CD4-positive, CD25-positive, alpha-beta regulatory T cell (primary cell): ENCODE measurements at regions not wholly inside any gene's neighbourhood (a gene's known extent, or its start where the extent isn't known, plus 50 kb on each side); places are given as distances from the start of the nearest gene placed in this dataset.

ENCODE experiments used
- ATAC-seq, 2 donors: fragments of 150-1000 bp; cut with Tn5 transposase; one replicate each; pipeline ENCODE4 v1.10.0; 2021; ENCODE audit warnings: low read depth in 2 of 2, moderate number of reproducible peaks in 2 of 2, moderate library complexity in 1 of 2
- DNase-seq, 3 donors: peaks; one replicate each; pipeline versions ENCODE4 v3.0.0 to v3.0.0-alpha.2; 2012 to 2022; ENCODE audit warnings: mixed read lengths in 1 of 3
- H3K27ac ChIP-seq: one replicate; pipeline ENCODE4 v1.7.0; 2013; ENCODE audit warnings: mild to moderate bottlenecking, low read length; ENCODE audit not compliant: insufficient read depth, poor library complexity, severe bottlenecking
- H3K27me3 ChIP-seq: one replicate; pipeline ENCODE4 v1.7.0; 2013; ENCODE audit warnings: low read length; ENCODE audit not compliant: control insufficient read depth, insufficient read depth
- H3K36me3 ChIP-seq: one replicate; pipeline ENCODE4 v1.7.0; 2013; ENCODE audit warnings: mild to moderate bottlenecking, low read length, moderate library complexity; ENCODE audit not compliant: control insufficient read depth, insufficient read depth
- H3K4me1 ChIP-seq: 2 replicates; pipeline ENCODE4 v1.7.0; 2013; ENCODE audit warnings: mild to moderate bottlenecking, low read length; ENCODE audit not compliant: insufficient read depth, control insufficient read depth, poor library complexity, severe bottlenecking
- H3K4me3 ChIP-seq: one replicate; pipeline ENCODE4 v1.7.0; 2013; ENCODE audit warnings: low read depth, mild to moderate bottlenecking, low read length, moderate library complexity
- H3K9me3 ChIP-seq, 2 experiments: 1 replicate in 1 of 2; 2 replicates in 1 of 2; pipeline ENCODE4 v1.7.0; 2013; ENCODE audit warnings: low read length in 2 of 2, mild to moderate bottlenecking in 1 of 2, moderate library complexity in 1 of 2; ENCODE audit not compliant: control insufficient read depth in 2 of 2
- H3K27ac Mint-ChIP-seq, 3 donors: one replicate each; pipeline ENCODE4 v1.8.0; 2020 to 2022; ENCODE audit warnings: mild to moderate bottlenecking in 3 of 3, mixed read lengths in 3 of 3, moderate library complexity in 2 of 3
- H3K27me3 Mint-ChIP-seq: one replicate; pipeline ENCODE4 v1.8.0; 2022; ENCODE audit warnings: mild to moderate bottlenecking, mixed read lengths
- H3K36me3 Mint-ChIP-seq: one replicate; pipeline ENCODE4 v1.8.0; 2020; ENCODE audit warnings: mixed read lengths
- H3K4me1 Mint-ChIP-seq, 4 donors: one replicate each; pipeline ENCODE4 v1.8.0; 2020 to 2022; ENCODE audit warnings: mixed read lengths in 4 of 4, mild to moderate bottlenecking in 1 of 4
- H3K4me3 Mint-ChIP-seq, 4 donors: one replicate each; pipeline ENCODE4 v1.8.0; 2020 to 2022; ENCODE audit warnings: mild to moderate bottlenecking in 4 of 4, mixed read lengths in 4 of 4, moderate library complexity in 3 of 4
- H3K9me3 Mint-ChIP-seq, 7 donors: one replicate each; pipeline ENCODE4 v1.8.0; 2020 to 2022; ENCODE audit warnings: mixed read lengths in 7 of 7, mild to moderate bottlenecking in 3 of 7, moderate library complexity in 2 of 7

DNA sequence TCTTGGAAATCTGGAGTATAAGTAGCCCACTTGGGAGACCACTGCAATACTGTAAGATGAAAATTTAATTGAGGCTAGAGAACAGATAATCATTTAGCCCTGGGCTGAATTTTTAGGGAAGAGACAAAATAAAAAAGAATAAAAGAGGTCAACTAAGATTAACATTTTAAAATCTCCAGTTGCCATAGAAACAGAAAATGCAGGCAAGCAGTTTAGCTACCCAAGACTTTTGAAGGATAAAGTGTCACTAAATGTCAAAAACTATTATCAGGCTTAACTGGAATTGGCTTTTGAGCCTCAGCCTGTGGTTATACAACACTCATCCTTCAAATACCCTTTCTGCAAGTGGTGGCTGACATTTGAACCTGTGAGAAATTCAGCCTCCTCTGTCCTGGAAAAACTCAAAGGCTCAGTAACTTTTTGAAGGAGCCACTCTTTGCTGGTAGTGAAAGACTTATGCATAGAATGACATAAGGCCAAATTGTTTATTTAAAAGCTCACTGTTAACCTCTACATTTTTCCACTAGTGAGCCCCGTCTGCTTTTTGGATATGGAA lies 220.7 kb upstream of the KCNJ16 start:
- Histone ChIP-seq H3K27ac (no peak overlapping the region), H3K9me3 (peaks cover 0 to 2% of the 10 kb centered on the region in 2 experiments), H3K4me1 (no peaks in the 10 kb centered on the region), H3K4me3 (no peak overlapping the region), H3K36me3 (no peaks in the 10 kb centered on the region), H3K27me3 (no peaks in the 10 kb centered on the region)
- H3K27ac Mint-ChIP-seq = no peak overlapping the region
- H3K4me3 Mint-ChIP-seq = no peak overlapping the region
- DNase-seq (no peak), ATAC-seq (no peak)
- H3K4me1 Mint-ChIP-seq = no peaks in the 10 kb centered on the region
- peaks cover 0 to 15% (median 6%) of the 10 kb centered on the region in 7 donors for H3K9me3 Mint-ChIP-seq
- no peaks in the 10 kb centered on the region for H3K36me3 Mint-ChIP-seq
- no peaks in the 10 kb centered on the region for H3K27me3 Mint-ChIP-seq

DNA sequence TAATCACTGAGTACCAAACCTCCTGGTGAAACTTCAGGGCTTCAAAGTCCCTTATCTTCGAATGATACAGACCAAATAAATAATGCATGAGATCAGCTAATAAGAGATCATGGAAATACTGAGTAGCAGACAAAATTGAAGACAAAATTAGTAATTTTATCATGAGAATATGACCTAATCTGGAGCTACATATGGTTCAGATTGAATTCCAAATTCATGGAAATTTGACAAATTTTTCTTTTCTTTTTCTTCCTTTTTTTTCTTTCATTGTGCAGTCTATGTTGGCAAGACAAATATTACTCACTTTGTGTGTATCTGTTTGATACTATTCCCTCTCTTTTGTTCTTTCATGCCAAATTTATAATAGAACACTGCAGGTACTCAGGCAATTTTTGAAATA lies 218.1 kb upstream of the KCNJ16 start:
- Histone ChIP-seq H3K9me3 (peaks cover 2% of the 10 kb centered on the region in 2 experiments), H3K4me3 (no peak overlapping the region), H3K36me3 (no peaks in the 10 kb centered on the region), H3K27ac (no peak overlapping the region), H3K27me3 (no peaks in the 10 kb centered on the region), H3K4me1 (no peaks in the 10 kb centered on the region)
- H3K4me3 Mint-ChIP-seq = no peak overlapping the region
- H3K27ac Mint-ChIP-seq = no peak overlapping the region
- H3K4me1 Mint-ChIP-seq = no peaks in the 10 kb centered on the region
- no peaks in the 10 kb centered on the region for H3K36me3 Mint-ChIP-seq
- peaks cover 0 to 17% (median 11%) of the 10 kb centered on the region in 7 donors for H3K9me3 Mint-ChIP-seq
- DNase-seq (no peak), ATAC-seq (no peak)
- no peaks in the 10 kb centered on the region for H3K27me3 Mint-ChIP-seq

DNA sequence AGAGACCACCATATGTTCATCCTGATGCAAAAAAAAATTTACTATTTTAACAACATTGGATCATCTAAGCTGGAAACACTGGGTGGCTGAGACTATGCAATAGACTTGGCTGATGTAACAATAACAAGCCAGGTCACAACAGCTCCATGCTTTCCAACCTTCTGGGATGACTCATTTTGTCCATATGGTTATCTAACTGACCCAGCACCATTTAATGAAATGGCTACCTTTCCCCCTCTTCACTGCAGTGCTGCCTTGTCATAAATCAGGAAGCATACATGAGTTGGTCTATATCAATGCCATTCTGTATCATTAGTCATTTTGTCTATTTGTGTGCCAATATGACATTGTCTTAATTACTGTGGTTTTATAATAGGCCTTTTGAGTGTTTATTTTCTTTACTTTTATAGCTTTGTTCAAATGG lies 217.6 kb upstream of the KCNJ16 start:
- Histone ChIP-seq H3K9me3 (peaks cover 2% of the 10 kb centered on the region in 2 experiments), H3K4me1 (no peaks in the 10 kb centered on the region), H3K27me3 (no peaks in the 10 kb centered on the region), H3K4me3 (no peak overlapping the region), H3K36me3 (no peaks in the 10 kb centered on the region), H3K27ac (no peak overlapping the region)
- Mint-ChIP-seq H3K4me3 (no peak overlapping the region), H3K4me1 (no peaks in the 10 kb centered on the region), H3K27ac (no peak overlapping the region), H3K9me3 (peaks cover 0 to 18% (median 11%) of the 10 kb centered on the region in 7 donors), H3K36me3 (no peaks in the 10 kb centered on the region), H3K27me3 (no peaks in the 10 kb centered on the region)
- ATAC-seq = no peak
- no peak for DNase-seq

DNA sequence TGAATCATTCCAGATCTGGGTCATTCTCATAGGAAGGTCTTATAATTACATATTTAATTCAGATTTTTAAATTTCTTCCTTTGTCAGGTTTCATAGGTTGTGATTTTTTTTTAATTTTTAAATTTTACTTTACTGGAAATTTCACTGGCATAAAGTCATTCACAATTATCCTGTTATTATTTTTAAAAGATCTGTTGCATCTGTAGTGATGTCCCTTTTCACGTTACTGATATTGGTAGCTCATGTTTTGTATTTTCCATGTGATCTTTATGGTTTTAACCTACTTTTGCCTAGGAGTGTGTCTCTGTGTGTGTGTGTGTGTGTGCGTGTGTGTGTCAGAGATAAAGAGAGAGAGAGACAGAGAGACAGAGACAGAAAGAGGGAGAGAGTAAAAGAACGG lies 216.6 kb upstream of the KCNJ16 start:
- no peaks in the 10 kb centered on the region for H3K36me3 Mint-ChIP-seq
- Histone ChIP-seq H3K27ac (no peak overlapping the region), H3K9me3 (peaks cover 2% of the 10 kb centered on the region in 2 experiments), H3K36me3 (no peaks in the 10 kb centered on the region), H3K27me3 (no peaks in the 10 kb centered on the region), H3K4me3 (no peak overlapping the region), H3K4me1 (no peaks in the 10 kb centered on the region)
- no peak overlapping the region for H3K4me3 Mint-ChIP-seq
- no peak overlapping the region for H3K27ac Mint-ChIP-seq
- no peaks in the 10 kb centered on the region for H3K4me1 Mint-ChIP-seq
- DNase-seq (no peak), ATAC-seq (no peak)
- H3K27me3 Mint-ChIP-seq = no peaks in the 10 kb centered on the region
- peaks cover 2 to 21% (median 9%) of the 10 kb centered on the region in 7 donors for H3K9me3 Mint-ChIP-seq

DNA sequence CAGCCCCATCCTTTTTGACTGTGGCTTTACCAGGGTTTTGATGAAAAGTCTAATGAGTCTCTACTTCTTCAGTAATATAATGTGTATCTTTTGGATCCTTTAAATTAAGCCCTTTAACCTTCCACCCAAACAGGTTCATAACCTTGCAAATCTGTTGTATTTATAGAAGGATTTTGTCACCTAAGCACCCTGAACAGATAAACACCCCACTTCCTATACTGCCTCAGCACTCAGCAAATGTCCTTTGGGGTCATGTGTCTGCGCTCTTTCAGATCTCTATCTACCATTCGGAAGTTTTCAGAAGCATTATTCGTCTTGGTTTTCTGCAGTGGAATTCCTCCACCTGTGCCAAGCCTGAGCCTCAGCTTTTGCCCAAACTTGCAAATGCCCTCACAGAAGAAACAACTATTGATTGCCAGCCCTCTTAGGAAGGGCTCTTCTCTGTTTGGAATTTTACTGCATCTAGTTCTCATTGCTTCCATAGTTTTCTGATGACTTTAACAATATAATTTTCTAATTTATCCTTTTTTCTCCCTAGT lies 214.8 kb upstream of the KCNJ16 start:
- H3K36me3 Mint-ChIP-seq = no peaks in the 10 kb centered on the region
- H3K4me1 Mint-ChIP-seq = no peaks in the 10 kb centered on the region
- DNase-seq = no peak
- H3K4me3 Mint-ChIP-seq = no peak overlapping the region
- H3K9me3 Mint-ChIP-seq = peaks cover 2 to 21% (median 9%) of the 10 kb centered on the region in 7 donors
- no peaks in the 10 kb centered on the region for H3K27me3 Mint-ChIP-seq
- H3K27me3 ChIP-seq = no peaks in the 10 kb centered on the region
- no peak overlapping the region for H3K27ac Mint-ChIP-seq
- no peak for ATAC-seq
- peaks cover 2% of the 10 kb centered on the region in 2 experiments for H3K9me3 ChIP-seq
- H3K4me1 ChIP-seq = no peaks in the 10 kb centered on the region
- H3K36me3 ChIP-seq = no peaks in the 10 kb centered on the region
- no peak overlapping the region for H3K27ac ChIP-seq
- H3K4me3 ChIP-seq = no peak overlapping the region

DNA sequence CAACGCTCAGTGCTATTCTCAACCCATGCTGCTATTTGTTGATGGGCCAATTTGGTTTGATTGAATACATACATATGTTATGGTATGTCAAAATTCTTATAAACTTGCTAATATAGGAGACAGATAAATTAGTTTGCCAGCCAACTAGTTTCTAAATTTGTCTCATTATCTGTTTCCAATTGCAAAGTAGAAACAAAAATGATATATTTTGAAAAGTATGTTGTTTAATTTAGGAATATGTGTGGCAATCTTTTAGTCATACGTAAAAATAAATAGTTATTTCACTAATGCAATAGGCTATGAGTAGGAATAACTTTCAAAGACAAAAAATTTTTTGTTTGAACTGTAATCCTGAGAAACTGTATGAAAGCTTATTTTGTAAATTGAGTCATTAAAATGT lies 210.6 kb upstream of the KCNJ16 start:
- H3K36me3 Mint-ChIP-seq = no peaks in the 10 kb centered on the region
- no peak for DNase-seq
- peaks cover 0 to 2% of the 10 kb centered on the region in 2 experiments for H3K9me3 ChIP-seq

DNA sequence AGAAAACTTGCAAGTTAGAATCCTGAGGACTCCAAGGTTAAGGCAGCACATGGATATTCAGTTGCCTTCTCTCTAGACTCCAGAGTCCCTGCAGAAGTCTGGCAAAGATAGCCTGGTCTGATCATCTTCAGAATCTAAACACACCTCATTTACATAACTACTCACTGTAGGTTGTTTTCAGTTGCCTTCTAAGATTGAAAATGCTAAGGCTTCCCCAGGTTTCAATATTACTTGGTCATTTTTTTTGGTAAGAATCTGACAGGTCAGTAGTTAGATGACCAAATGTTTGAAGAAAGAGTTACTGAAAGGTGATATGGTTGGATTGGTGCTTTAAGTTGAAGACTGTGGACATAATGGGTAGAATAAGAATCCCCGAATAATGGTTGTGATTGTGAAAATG lies 205.4 kb upstream of the KCNJ16 start:
- no peaks in the 10 kb centered on the region for H3K4me1 Mint-ChIP-seq
- H3K36me3 Mint-ChIP-seq = no peaks in the 10 kb centered on the region
- no peak for DNase-seq
- H3K27ac ChIP-seq = no peak overlapping the region
- no peaks in the 10 kb centered on the region for H3K4me1 ChIP-seq
- H3K4me3 ChIP-seq = no peak overlapping the region
- H3K27ac Mint-ChIP-seq = no peak overlapping the region
- no peaks in the 10 kb centered on the region for H3K27me3 ChIP-seq
- H3K9me3 Mint-ChIP-seq = peaks cover 0 to 11% (median 4%) of the 10 kb centered on the region in 7 donors
- no peaks in the 10 kb centered on the region for H3K36me3 ChIP-seq
- no peaks in the 10 kb centered on the region for H3K9me3 ChIP-seq
- ATAC-seq = no peak
- H3K4me3 Mint-ChIP-seq = no peak overlapping the region
- no peaks in the 10 kb centered on the region for H3K27me3 Mint-ChIP-seq

More for the DNA sequence above, 210.6 kb upstream of the KCNJ16 start:
- H3K36me3 ChIP-seq = no peaks in the 10 kb centered on the region
- ATAC-seq = no peak
- Mint-ChIP-seq H3K27me3 (no peaks in the 10 kb centered on the region), H3K4me1 (no peaks in the 10 kb centered on the region), H3K27ac (no peak overlapping the region), H3K4me3 (no peak overlapping the region), H3K9me3 (peaks cover 2 to 16% (median 6%) of the 10 kb centered on the region in 7 donors)
- no peak overlapping the region for H3K4me3 ChIP-seq
- no peak overlapping the region for H3K27ac ChIP-seq
- H3K27me3 ChIP-seq = no peaks in the 10 kb centered on the region
- H3K4me1 ChIP-seq = no peaks in the 10 kb centered on the region

DNA sequence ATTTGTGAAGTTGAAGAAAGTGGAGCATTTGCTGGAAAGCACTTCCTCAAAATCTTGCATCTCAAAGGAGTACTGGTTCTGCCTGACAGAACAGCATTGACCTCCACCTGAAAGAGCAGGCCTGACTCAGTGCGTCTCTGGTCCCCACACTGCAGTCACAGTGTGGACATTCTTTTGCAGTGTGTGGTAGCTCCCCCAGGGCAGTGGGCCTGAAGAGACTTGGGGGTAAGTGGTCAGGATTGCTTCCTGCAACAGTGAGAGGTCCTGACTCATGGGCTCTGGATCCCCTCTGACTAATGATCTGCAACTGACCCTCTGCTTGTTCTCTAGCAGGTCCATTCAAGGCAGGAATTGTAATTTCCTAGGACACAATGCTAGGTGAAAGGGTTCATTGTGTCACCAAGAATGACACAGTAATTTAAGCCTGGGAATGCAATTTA lies 204.9 kb upstream of the KCNJ16 start:
- no peaks in the 10 kb centered on the region for H3K9me3 ChIP-seq
- DNase-seq (no peak), ATAC-seq (no peak)
- peaks cover 0 to 11% (median 4%) of the 10 kb centered on the region in 7 donors for H3K9me3 Mint-ChIP-seq
- H3K27ac Mint-ChIP-seq = no peak overlapping the region
- H3K27ac ChIP-seq = no peak overlapping the region
- H3K4me1 Mint-ChIP-seq = no peaks in the 10 kb centered on the region
- no peak overlapping the region for H3K4me3 ChIP-seq
- no peak overlapping the region for H3K4me3 Mint-ChIP-seq
- no peaks in the 10 kb centered on the region for H3K36me3 ChIP-seq
- no peaks in the 10 kb centered on the region for H3K27me3 Mint-ChIP-seq
- H3K36me3 Mint-ChIP-seq = no peaks in the 10 kb centered on the region
- no peaks in the 10 kb centered on the region for H3K4me1 ChIP-seq
- H3K27me3 ChIP-seq = no peaks in the 10 kb centered on the region
